GM23338 (cell line): ENCODE measurements at regions not wholly inside any gene's neighbourhood (a gene's known extent, or its start where the extent isn't known, plus 50 kb on each side); places are given as distances from the start of the nearest gene placed in this dataset.

Source experiments
- ATAC-seq: fragments of 200-7000 bp; cut with Tn5 transposase; 3 replicates; pipeline ENCODE4 v1.9.1; 2020
- DNase-seq: peaks from one replicate; pipeline ENCODE4 v3.0.0-alpha.2; 2015; ENCODE audit warnings: low spot score
- H2AFZ ChIP-seq: fragments of 200-600 bp; sonication (generic); 2 replicates; pipeline ENCODE4 v1.8.0; 2016; ENCODE audit warnings: antibody characterized with exemption, mild to moderate bottlenecking, moderate library complexity
- H3F3A ChIP-seq: fragments of 200-600 bp; sonication (generic); replicated peaks from 2 replicates; pipeline ENCODE4 v1.8.0; 2017; ENCODE audit warnings: antibody characterized with exemption, mixed run types, low read depth
- H3K27ac ChIP-seq: fragments of 200-600 bp; sonication (generic); 2 replicates; pipeline ENCODE4 v1.6.1; 2016; ENCODE audit warnings: low read depth
- H3K27me3 ChIP-seq: fragments of 200-600 bp; sonication (generic); 2 replicates; pipeline ENCODE4 v1.8.0; 2016; ENCODE audit warnings: mild to moderate bottlenecking, mixed run types, moderate library complexity; ENCODE audit not compliant: insufficient read depth
- H3K36me3 ChIP-seq: fragments of 200-600 bp; sonication (generic); 2 replicates; pipeline ENCODE4 v1.8.0; 2016; ENCODE audit warnings: mild to moderate bottlenecking; ENCODE audit not compliant: insufficient read depth
- H3K4me1 ChIP-seq: fragments of 200-600 bp; sonication (generic); 2 replicates; pipeline ENCODE4 v1.8.0; 2016; ENCODE audit warnings: mild to moderate bottlenecking, moderate library complexity; ENCODE audit not compliant: insufficient read depth
- H3K4me2 ChIP-seq: fragments of 200-600 bp; sonication (generic); 2 replicates; pipeline ENCODE4 v1.7.1; 2017; ENCODE audit warnings: mixed run types
- H3K4me3 ChIP-seq: fragments of 200-600 bp; sonication (generic); 2 replicates; pipeline ENCODE4 v1.6.1; 2016; ENCODE audit warnings: mixed run types
- H3K79me2 ChIP-seq: fragments of 200-600 bp; sonication (generic); replicated peaks from 2 replicates; pipeline ENCODE4 v1.8.0; 2017; ENCODE audit warnings: mild to moderate bottlenecking; ENCODE audit not compliant: insufficient read depth
- H3K9me2 ChIP-seq: fragments of 200-600 bp; sonication (generic); 2 replicates; pipeline ENCODE4 v1.8.0; 2017; ENCODE audit not compliant: insufficient read depth
- H4K20me1 ChIP-seq: fragments of 200-600 bp; sonication (generic); replicated peaks from 2 replicates; pipeline ENCODE4 v1.8.0; 2017; ENCODE audit warnings: mild to moderate bottlenecking; ENCODE audit not compliant: insufficient read depth
- H3K27ac Mint-ChIP-seq: 2 replicates; pipeline ENCODE4 v1.8.0; 2020; ENCODE audit warnings: inconsistent platforms, mild to moderate bottlenecking, moderate library complexity, mixed read lengths
- H3K27me3 Mint-ChIP-seq: 3 replicates; pipeline ENCODE4 v1.8.0; 2022; ENCODE audit warnings: low read depth, mild to moderate bottlenecking, moderate library complexity, mixed read lengths, inconsistent platforms; ENCODE audit not compliant: insufficient read depth, poor library complexity
- H3K36me3 Mint-ChIP-seq: 3 replicates; pipeline ENCODE4 v1.8.0; 2021; ENCODE audit warnings: low read depth, mild to moderate bottlenecking, inconsistent platforms, moderate library complexity, mixed read lengths
- H3K4me1 Mint-ChIP-seq: 3 replicates; pipeline ENCODE4 v1.8.0; 2020; ENCODE audit warnings: mild to moderate bottlenecking, inconsistent platforms, mixed read lengths
- H3K4me3 Mint-ChIP-seq: 3 replicates; pipeline ENCODE4 v1.8.0; 2021; ENCODE audit warnings: moderate library complexity, mild to moderate bottlenecking, inconsistent platforms, mixed read lengths
- H3K9me3 Mint-ChIP-seq: 3 replicates; pipeline ENCODE4 v1.8.0; 2020; ENCODE audit warnings: moderate library complexity, mild to moderate bottlenecking, inconsistent platforms, mixed read lengths
- EZH2 ChIP-seq: fragments of 200-600 bp; sonication (generic); IDR thresholded peaks from one replicate; pipeline ENCODE4 v1.8.0; 2017; ENCODE audit warnings: antibody characterized with exemption, mild to moderate bottlenecking, low read depth; ENCODE audit not compliant: unreplicated experiment
- EZH2phosphoT487 ChIP-seq: fragments of 200-600 bp; sonication (generic); IDR thresholded peaks from one replicate; pipeline ENCODE4 v1.8.1; 2018; ENCODE audit warnings: antibody characterized with exemption; ENCODE audit not compliant: unreplicated experiment
- JUNB ChIP-seq: IDR thresholded peaks from one replicate; pipeline ENCODE4 v1.6.1; 2016; ENCODE audit warnings: antibody characterized with exemption; ENCODE audit not compliant: unreplicated experiment
- NANOG ChIP-seq: IDR thresholded peaks from 2 replicates; pipeline ENCODE4 v1.6.1; 2016; ENCODE audit warnings: antibody characterized with exemption, borderline replicate concordance
- POLR2AphosphoS5 ChIP-seq: IDR thresholded peaks from 2 replicates; pipeline ENCODE4 v1.6.1; 2016; ENCODE audit warnings: antibody characterized with exemption, low read depth
- REST ChIP-seq: IDR thresholded peaks from one replicate; pipeline ENCODE4 v1.6.1; 2018; ENCODE audit warnings: antibody characterized with exemption; ENCODE audit not compliant: unreplicated experiment
- ZNF331 ChIP-seq: fragments of 250-450 bp; sonication (Bioruptor Pico); IDR thresholded peaks from 2 replicates; pipeline ENCODE4 v1.5.0; 2020; ENCODE audit warnings: low read depth, mild to moderate bottlenecking, moderate library complexity
- ZNF462 ChIP-seq: fragments of 250-450 bp; sonication (Bioruptor Pico); IDR thresholded peaks from 2 replicates; pipeline ENCODE4 v1.5.0; 2020; ENCODE audit warnings: mild to moderate bottlenecking, moderate library complexity
- TF ChIP-seq, protein P1 (sequence below), 2 experiments: fragments of 200-600 bp in 1 of 2; sonication (generic) in 1 of 2; conservative IDR thresholded peaks; 2 replicates each; pipeline versions ENCODE4 v1.5.1 to v1.6.1; 2016 to 2017; ENCODE audit warnings: antibody characterized with exemption in 2 of 2, low read depth in 2 of 2, mild to moderate bottlenecking in 2 of 2, moderate library complexity in 1 of 2

DNA sequence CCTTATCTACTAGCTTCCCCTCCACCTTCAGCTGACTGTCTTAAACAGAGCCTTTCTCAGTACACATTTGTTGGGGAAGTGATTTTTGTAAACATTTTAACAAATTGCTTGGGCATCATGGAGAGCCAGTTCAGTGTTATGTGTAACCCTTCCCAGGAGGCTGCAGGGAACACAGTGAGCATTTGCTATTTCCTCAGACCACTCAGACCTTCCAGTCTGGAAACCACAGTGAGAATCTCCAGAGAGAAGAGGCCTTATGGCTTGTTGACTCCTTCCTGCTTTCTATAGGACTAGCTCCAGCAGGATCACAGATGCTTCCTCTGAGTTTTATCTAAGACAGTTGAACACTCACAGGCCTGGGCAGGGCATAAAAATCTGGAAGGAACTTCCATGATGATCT, 409.8 kb upstream of the NPVF start:
- Histone ChIP-seq H4K20me1 (no peaks in the 10 kb centered on the region), H3K4me1 (no peaks in the 10 kb centered on the region), H3K79me2 (no peaks in the 10 kb centered on the region), H2AFZ (no peak overlapping the region), H3K27ac (no peak overlapping the region), H3K36me3 (no peaks in the 10 kb centered on the region), H3K4me2 (no peak overlapping the region), H3K4me3 (no peak overlapping the region), H3F3A (no peaks in the 10 kb centered on the region), H3K9me2 (0 out of 2 replicates have a peak, but pooled peaks cover 4% of the 10 kb centered on the region), H3K27me3 (no peaks in the 10 kb centered on the region)
- Mint-ChIP-seq H3K9me3 (no peaks in the 10 kb centered on the region), H3K27ac (no peak overlapping the region), H3K27me3 (peaks cover 3% of the 10 kb centered on the region), H3K4me1 (no peaks in the 10 kb centered on the region), H3K4me3 (no peak overlapping the region), H3K36me3 (no peaks in the 10 kb centered on the region)
- DNase-seq (no peak), ATAC-seq (no peak)
- TF ChIP-seq ZNF462 (CRISPR knock-in tag): no peak
- no peak for TF ChIP-seq ZNF331
- TF ChIP-seq, protein P1, sequence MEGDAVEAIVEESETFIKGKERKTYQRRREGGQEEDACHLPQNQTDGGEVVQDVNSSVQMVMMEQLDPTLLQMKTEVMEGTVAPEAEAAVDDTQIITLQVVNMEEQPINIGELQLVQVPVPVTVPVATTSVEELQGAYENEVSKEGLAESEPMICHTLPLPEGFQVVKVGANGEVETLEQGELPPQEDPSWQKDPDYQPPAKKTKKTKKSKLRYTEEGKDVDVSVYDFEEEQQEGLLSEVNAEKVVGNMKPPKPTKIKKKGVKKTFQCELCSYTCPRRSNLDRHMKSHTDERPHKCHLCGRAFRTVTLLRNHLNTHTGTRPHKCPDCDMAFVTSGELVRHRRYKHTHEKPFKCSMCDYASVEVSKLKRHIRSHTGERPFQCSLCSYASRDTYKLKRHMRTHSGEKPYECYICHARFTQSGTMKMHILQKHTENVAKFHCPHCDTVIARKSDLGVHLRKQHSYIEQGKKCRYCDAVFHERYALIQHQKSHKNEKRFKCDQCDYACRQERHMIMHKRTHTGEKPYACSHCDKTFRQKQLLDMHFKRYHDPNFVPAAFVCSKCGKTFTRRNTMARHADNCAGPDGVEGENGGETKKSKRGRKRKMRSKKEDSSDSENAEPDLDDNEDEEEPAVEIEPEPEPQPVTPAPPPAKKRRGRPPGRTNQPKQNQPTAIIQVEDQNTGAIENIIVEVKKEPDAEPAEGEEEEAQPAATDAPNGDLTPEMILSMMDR (conservative IDR thresholded peaks at IDR 0.05; ENCODE audit: low read depth in 2 of 2): no peak
- TF ChIP-seq JUNB: no peak
- no peak for TF ChIP-seq REST
- no peak for TF ChIP-seq NANOG
- TF ChIP-seq EZH2phosphoT487: no peak
- TF ChIP-seq POLR2AphosphoS5: no peak
- no peak for TF ChIP-seq EZH2
